ENCODE measurements at regions not wholly inside any gene's neighbourhood (a gene's known extent, or its start where the extent isn't known, plus 50 kb on each side); places are given as distances from the start of the nearest gene placed in this dataset.

- DNase-seq: no peak
- TF ChIP-seq POLR2A (IDR thresholded peaks at IDR 0.05; ENCODE audit: low read length) (no peak), GATA1 (IDR thresholded peaks at IDR 0.05; ENCODE audit: low read depth, low read length) (no peak)
These were observed 174.9 kb upstream of the SMIM23 start for GRCh38 chr5:171610686-171611085.

- TF ChIP-seq GATA1 (IDR thresholded peaks at IDR 0.05; ENCODE audit: low read depth, low read length) (no peak), POLR2A (IDR thresholded peaks at IDR 0.05; ENCODE audit: low read length) (no peak)
- DNase-seq: no peak
These were observed 172.9 kb upstream of the SMIM23 start for GRCh38 chr5:171612749-171613148.

GRCh38 chr5:171614511-171614910, 171.1 kb upstream of the SMIM23 start:
- no peak for TF ChIP-seq GATA1 (IDR thresholded peaks at IDR 0.05; ENCODE audit: low read depth, low read length)
- TF ChIP-seq POLR2A (IDR thresholded peaks at IDR 0.05; ENCODE audit: low read length): no peak
- no peak for DNase-seq

- no peak for DNase-seq
These were observed 170.5 kb upstream of the SMIM23 start for GRCh38 chr5:171614971-171615653.

GRCh38 chr5:171615705-171616640, 169.6 kb upstream of the SMIM23 start:
- no peak for DNase-seq
- no peak for TF ChIP-seq GATA1 (IDR thresholded peaks at IDR 0.05; ENCODE audit: low read depth, low read length)
- TF ChIP-seq POLR2A (IDR thresholded peaks at IDR 0.05; ENCODE audit: low read length): no peak

More at GRCh38 chr5:171614971-171615653, 170.5 kb upstream of the SMIM23 start:
- TF ChIP-seq POLR2A (IDR thresholded peaks at IDR 0.05; ENCODE audit: low read length): no peak
- TF ChIP-seq GATA1 (IDR thresholded peaks at IDR 0.05; ENCODE audit: low read depth, low read length): no peak

- TF ChIP-seq POLR2A (IDR thresholded peaks at IDR 0.05; ENCODE audit: low read length) (no peak), GATA1 (IDR thresholded peaks at IDR 0.05; ENCODE audit: low read depth, low read length) (no peak)
These were observed 168.4 kb upstream of the SMIM23 start for GRCh38 chr5:171617266-171617665.

GRCh38 chr5:171617817-171618591, 167.6 kb upstream of the SMIM23 start:
- TF ChIP-seq POLR2A (IDR thresholded peaks at IDR 0.05; ENCODE audit: low read length): no peak
- no peak for TF ChIP-seq GATA1 (IDR thresholded peaks at IDR 0.05; ENCODE audit: low read depth, low read length)
- no peak for DNase-seq

More at GRCh38 chr5:171617266-171617665, 168.4 kb upstream of the SMIM23 start:
- no peak for DNase-seq

- no peak for DNase-seq
- TF ChIP-seq POLR2A (IDR thresholded peaks at IDR 0.05; ENCODE audit: low read length): no peak
- no peak for TF ChIP-seq GATA1 (IDR thresholded peaks at IDR 0.05; ENCODE audit: low read depth, low read length)
These were observed 166.4 kb upstream of the SMIM23 start for GRCh38 chr5:171619196-171619595.

GRCh38 chr5:171619744-171620143, 165.9 kb upstream of the SMIM23 start:
- DNase-seq: no peak
- TF ChIP-seq POLR2A (IDR thresholded peaks at IDR 0.05; ENCODE audit: low read length) (no peak), GATA1 (IDR thresholded peaks at IDR 0.05; ENCODE audit: low read depth, low read length) (no peak)

- DNase-seq: no peak
- no peak for TF ChIP-seq GATA1 (IDR thresholded peaks at IDR 0.05; ENCODE audit: low read depth, low read length)
- TF ChIP-seq POLR2A (IDR thresholded peaks at IDR 0.05; ENCODE audit: low read length): no peak
These were observed 163.6 kb upstream of the SMIM23 start for GRCh38 chr5:171622010-171622409.

GRCh38 chr5:171623107-171623506, 162.5 kb upstream of the SMIM23 start:
- no peak for DNase-seq
- TF ChIP-seq POLR2A (IDR thresholded peaks at IDR 0.05; ENCODE audit: low read length) (no peak), GATA1 (IDR thresholded peaks at IDR 0.05; ENCODE audit: low read depth, low read length) (no peak)

GRCh38 chr5:171623551-171624097, 162.0 kb upstream of the SMIM23 start:
- no peak for DNase-seq
- no peak for TF ChIP-seq GATA1 (IDR thresholded peaks at IDR 0.05; ENCODE audit: low read depth, low read length)
- no peak for TF ChIP-seq POLR2A (IDR thresholded peaks at IDR 0.05; ENCODE audit: low read length)

GRCh38 chr5:171624396-171624795, 161.2 kb upstream of the SMIM23 start:
- TF ChIP-seq GATA1 (IDR thresholded peaks at IDR 0.05; ENCODE audit: low read depth, low read length) (no peak), POLR2A (IDR thresholded peaks at IDR 0.05; ENCODE audit: low read length) (no peak)
- no peak for DNase-seq

Measured in erythroblast (primary cell).